GDM1 (cell line): ENCODE measurements at regions not wholly inside any gene's neighbourhood (a gene's known extent, or its start where the extent isn't known, plus 50 kb on each side); places are given as distances from the start of the nearest gene placed in this dataset.
"Not testable (repeated sequence)": the region's sequence is repeated elsewhere in the genome, so short reads cannot be mapped to it uniquely, and the experiment has no call there.

ENCODE experiments used
- DNase-seq: peaks from one replicate; lab custom pipeline; 2025; lab: John Stamatoyannopoulos, UW

DNA sequence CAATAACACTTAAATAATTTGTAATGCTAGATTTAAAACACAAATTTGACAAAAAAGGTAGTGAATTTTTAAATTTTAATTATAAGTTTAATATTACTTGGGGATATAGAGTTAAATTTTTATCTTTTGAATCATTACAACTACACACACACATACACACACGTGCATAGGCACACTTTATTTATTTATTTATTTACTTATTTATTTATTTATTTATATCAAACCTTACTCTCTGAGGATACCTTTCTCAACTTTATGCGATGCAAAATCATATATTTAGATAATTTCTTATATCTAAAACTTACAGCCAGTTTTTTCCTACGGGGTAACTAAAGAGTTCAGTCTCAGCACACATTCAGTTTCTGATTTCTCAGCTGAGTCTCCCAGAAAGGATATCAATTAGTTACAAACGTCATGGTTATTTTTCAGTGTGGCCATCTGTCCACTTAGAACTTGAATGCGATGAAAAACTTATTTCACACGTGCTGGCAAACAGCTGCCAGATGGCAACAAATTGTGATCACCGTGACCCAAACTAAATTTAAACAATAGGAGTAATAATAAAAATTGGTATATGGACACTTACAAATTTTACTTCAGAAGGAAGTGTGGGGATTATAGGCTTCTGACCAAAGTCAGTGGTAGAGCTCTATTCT is 683.1 kb upstream of the PRR20A start:
- DNase-seq, result no peak

DNA sequence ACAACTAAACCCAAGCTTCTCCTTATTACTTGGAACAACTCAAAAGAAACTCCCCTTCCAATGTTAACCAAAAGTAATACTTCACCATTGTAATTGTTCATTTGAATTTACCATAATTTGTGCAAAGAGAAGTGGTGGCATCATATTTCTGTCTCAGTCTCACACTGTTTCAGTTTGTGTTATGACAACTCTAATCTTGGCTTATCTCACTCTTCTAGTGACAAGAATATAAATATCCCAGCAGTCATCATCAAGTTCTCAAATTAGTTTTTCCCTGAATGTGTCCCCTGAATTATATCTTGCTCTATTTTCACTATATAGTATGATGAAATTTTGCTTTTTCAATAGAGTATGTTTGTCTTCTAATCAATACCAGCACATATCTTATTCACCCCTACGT is 681.4 kb upstream of the PRR20A start:
- no peak for DNase-seq

DNA sequence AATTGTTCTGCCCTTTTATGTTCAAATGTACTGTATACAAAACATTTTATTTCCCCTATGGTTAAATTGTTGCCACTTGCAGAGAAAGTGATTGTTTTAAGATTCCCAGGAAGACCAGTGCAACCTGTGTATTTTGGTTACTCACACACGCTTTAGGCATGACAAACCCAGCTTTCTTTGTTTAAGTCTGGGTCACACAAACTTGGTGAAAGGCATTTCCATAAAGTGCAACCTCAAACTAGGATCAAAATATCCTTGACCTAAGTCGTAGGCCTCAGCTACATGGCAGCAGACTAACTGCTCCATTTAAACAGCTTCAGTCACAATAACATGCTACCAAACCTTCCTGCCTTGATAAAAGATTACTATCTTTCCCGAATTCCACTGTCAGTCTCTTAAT is 639.0 kb upstream of the PRR20A start:
- no peak for DNase-seq

DNA sequence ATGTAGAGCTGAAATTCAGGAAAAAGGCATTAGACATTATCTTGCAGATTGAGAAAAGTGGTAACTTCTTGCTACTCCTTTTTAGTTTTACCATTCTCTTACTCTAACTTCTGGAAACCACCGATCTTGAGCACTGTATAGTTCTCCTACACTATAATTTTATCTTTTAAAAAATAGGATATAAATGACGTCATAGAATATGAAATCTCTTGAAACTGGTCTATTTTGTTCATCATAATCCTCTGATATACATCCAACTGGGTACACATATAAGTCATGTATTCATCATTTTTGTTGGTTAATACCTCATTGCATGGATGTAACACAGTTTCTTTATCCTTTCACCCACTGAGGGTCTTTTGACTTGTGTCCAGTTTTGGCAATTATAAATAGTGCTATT is 629.9 kb upstream of the PRR20A start:
- DNase-seq, result no peak

DNA sequence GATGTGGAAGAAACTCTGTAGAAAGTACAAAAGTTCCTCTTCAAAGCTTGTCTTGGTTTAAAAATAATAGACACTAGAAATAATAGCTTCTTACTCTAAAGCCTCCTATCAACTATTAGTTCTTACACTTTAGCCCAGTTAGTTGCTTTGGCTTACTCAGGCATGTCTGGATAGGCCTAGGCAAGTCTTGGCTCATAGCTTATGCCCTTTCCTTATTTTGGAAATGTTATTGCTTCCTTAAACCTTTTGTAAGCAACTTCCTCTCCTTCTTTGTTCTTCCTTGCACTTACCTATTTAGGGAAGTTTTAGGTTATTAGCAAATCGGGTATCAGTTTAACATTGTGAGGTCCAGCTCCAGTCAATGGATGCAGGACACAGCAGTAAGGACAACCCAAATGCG is 628.4 kb upstream of the PRR20A start:
- not testable (repeated sequence) for DNase-seq

DNA sequence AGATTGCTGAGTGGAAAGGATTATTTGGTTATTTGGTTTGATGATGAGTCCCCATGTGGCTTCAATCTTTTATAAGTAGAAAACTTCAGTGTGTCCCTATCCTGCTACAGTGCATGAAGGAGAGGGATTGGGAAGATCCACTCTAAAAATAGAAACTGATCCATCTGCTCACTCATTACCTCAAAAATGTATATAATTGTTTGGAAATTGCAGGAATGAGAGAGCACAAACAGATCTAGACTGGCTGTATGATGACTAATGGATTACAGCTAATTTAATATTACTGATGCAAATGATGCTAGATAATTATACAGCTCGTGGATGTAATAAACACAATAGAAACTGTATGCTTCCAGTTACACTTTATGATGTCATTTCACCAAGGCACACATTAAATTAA is 625.3 kb upstream of the PRR20A start:
- no peak for DNase-seq

DNA sequence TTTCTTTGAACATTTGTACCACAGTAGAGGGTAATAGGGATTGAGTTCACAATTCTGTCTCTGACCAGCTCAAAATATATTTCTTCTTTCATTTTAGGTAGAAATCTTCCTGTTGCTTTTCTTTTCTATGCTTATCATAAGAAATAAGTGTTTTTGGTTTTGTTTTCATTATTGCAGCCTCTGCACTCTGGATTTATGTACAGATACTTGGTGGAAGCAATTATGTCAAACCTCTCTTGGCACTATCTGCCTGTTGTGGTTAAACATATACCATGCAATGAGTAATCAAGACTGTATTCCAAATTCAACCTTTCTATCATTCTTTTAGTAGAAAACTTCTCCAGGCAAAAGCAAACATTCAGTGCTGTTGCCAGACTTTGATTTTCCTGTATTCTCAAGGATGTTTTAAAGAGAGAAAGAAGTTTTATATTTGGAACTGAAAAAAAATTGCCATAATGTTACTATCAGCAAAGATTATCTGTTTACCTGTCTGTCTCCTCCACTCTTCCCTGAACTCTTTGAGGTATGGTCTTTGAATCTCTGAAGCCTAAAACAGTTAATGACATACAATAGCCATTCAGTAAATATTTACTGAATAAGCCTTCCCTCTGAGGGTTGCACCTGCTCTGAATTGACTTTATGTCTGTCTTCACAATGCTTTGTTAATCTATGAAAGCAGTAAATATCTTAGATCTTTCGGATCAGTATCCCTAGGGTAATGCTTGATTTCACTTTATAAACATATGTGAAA is 612.5 kb upstream of the PRR20A start:
- DNase-seq, result no peak

DNA sequence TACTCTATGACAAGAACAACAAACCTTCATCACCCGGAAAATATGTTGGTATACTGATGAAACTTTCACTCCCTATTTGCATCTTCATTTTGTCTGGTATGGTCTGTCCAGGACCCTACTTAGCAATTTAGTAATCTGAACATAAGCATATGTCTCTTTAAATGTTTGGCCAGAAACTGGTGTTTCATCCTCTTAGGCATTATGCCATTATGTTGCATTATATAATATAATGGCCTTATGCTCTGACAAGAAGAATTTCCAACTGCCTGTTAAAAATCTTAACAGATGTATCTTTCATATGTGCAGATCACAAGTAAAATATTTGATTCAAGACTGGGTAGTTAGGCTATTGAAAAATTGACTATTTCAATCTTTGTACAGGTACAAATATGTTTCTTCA is 610.6 kb upstream of the PRR20A start:
- DNase-seq, result no peak

DNA sequence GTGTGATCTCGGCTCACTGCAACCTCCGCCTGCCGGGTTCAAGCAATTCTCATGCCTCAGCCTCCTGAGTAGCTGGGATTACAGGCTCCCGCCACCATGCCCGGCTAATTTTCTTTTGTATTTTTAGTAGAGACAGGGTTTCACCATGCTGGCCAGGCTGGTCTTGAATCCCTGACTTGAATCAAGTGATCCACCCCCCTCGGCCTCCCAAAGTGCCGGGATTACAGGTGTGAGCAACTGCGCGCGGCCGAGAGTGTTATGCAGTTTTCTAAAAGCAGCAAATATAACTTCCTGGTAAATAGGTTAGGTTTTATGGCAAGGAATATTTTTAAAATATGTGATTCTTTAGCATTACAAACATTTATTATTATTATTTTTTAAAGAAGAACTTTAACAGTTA is 592.8 kb upstream of the PRR20A start:
- DNase-seq, result not testable (repeated sequence)

DNA sequence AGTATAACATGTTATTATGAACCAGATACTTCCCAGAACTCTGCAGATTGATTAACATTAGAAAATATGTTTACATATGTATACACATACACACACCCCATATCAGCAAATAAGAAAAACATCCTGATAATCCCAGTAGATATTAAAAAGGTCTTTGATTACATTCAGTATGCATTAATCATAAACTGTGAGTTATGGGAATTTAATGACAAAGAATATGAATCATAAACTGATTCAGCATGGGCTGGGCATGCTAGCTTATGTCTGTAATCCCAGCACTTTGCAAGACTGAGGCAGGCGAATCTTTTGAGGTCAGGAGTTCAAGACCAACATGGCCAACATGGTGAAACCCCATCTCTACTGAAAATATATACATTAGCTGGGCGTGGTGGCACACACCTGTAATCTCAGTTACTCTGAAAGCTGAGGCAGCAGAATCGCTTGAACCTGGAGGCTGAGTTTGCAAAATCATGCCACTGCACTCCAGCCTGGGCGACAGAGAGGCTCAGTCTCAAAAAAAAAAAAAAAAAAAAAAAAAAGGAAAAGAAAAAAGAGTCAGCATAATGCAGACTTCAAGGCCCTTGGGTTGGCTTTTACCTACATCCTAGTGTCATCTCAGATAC is 581.9 kb upstream of the PRR20A start:
- no peak for DNase-seq

DNA sequence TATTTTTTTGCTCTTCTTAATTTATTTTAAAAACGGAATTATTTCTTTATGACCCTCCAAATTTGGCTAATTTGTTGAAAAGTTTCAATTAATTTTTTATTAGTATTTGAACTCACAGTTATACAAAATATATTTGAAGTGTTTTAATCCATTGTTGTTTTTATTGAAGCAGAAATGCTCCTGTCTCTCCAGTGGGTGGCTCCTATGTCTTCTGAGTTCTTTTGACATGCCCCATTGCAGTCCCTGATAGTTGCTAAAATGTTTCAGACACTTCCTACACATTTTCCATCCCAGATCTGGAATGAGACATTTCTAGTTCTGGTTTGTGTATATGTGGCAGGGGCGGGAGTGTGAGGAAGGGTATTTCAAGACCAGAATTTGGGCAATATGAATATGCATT is 579.4 kb upstream of the PRR20A start:
- DNase-seq, result no peak

DNA sequence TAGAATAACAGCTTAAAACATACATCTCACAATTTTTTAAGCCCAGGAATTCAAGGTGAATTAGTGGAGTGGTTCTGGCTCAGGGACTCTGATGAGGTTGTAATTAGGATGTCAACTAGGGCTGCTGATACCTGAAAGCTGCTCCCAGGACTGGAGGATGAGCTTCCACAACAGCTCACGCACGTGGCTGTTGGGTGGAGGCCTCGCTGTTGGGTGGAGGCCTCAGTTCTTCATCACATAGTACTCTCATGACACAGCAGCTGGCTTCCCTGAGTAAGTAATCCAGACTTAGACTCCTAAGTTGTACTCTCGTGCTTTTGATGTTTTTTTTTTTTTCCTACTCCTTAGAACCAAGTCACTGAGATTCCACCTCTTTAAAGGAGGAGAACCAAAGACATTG is 577.1 kb upstream of the PRR20A start:
- no peak for DNase-seq

DNA sequence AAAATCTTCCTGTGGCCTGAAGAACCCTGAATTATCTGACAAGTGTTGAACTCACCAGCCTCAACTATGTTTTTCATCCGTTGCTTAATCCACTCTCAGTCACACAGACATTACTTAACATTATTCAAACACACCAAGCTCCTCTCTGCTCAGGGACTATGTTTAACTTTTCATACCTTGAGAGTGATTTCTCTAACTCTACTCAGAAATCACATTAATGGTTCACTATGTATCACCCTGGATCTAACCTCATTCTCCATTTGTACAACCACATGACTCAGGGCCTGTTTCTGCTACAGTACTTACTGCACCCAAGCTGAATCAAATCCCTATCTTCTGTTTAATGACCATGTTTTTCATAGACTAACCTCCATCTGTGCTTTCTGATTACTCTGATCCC is 553.7 kb upstream of the PRR20A start:
- DNase-seq, result no peak

DNA sequence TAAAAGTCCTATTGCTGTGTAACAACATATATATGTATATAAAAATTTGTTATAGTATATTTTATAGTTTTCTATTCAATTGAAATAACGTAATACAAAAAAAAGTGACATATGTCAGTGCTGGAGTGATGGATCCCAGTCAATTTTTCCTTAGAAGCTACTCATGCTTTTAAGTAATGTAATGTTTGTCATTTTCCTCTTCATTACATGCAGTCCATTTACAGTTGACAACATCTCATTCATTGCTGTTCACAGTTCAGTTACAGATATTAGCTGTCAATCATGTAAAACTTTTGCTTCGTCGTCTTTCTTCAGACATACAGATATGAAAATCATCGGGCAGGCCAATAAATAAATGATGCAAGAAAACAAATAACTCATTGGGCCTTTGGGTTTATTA is 525.1 kb upstream of the PRR20A start:
- DNase-seq, result no peak

DNA sequence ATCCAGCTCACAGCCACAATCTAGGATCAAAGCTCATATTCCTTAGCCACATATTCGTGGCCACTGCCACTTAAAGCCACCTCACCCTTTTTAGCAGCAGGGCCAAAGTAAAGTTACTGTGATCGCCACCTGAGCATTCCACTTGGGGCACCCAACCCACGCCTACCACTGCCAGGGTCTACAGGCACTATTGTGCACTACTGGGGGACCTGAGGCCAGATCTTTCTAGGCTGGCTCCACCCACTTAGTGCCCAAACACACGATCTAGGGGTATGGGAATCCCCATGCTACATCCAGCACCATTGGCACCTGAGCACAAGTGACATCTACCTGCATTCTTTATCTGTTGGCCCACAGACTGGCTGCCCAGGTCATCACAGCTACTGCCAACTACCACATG is 517.9 kb upstream of the PRR20A start:
- DNase-seq, result no peak

DNA sequence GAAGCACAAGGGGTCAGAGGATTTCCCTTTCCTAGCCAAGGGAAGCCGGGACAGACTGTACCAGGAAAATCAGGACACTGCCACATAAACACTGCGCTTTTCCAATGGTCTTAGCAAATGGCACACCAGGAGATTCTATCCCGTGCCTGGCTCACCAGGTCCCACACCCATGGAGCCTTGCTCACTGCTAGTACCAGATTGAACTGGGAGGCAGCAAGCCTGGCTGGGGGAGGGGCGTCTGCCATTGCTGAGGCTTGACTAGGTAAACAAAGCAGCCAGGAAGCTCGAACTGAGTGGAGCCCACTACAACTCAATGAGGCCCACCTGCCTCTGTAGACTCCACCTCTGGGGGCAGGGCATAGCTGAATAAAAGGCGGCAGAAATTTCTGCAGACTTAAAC is 511.8 kb upstream of the PRR20A start:
- DNase-seq, result not testable (repeated sequence)

DNA sequence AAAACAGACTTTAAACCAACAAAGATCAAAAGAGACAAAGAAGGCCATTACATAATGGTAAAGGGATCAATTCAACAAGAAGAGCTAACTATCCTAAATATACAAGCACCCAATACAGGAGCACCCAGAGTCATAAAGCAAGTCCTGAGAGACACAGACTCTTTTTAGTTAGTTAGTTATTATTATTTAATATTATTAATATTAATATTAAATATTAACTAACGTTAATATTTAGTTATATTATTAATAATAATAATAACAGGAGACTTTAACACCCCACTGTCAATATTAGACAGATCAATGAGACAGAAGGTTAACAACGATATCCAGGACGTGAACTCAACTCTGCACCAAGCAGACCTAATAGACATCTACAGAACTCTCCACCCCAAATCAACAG is 509.7 kb upstream of the PRR20A start:
- DNase-seq, result not testable (repeated sequence)

DNA sequence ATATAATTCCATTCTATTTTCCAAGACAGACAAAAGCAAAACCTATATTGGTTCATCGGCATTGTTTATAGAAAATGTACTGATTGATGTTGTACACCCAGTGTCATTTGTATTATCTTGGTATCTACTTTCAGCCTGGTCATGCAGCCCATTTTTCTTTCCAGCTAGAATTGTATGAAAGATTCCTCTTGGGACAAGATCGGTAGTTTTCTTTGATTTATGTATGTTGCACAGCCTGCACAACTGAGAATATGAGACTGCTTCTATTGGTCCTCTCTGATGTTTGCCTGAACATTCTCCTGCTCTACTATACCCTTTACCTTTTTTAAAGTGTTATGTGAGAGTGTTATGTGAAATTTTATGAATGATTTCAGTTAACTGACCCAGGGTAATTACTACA is 487.7 kb upstream of the PRR20A start:
- DNase-seq, result no peak

DNA sequence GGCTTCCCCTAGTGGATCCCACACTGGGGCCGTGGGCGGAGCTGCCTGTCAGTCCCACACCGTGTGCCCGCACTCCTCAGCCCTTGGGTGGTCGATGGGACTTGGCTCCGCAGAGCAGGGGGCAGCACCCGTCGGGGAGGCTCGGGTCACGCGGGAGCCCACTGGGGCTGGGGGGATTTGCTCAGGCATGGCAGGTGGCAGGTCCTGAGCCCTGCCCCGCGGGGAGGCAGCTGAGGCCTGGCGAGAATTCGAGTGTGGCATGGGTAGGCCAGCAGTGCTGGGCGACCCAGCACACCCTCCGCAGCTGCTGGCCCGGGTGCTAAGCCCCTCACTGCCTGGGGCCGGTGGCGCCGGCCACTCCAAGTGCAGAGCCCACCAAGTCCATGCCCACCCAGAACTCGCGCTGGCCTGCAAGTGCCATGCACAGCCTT is 481.7 kb upstream of the PRR20A start:
- DNase-seq, result no peak

DNA sequence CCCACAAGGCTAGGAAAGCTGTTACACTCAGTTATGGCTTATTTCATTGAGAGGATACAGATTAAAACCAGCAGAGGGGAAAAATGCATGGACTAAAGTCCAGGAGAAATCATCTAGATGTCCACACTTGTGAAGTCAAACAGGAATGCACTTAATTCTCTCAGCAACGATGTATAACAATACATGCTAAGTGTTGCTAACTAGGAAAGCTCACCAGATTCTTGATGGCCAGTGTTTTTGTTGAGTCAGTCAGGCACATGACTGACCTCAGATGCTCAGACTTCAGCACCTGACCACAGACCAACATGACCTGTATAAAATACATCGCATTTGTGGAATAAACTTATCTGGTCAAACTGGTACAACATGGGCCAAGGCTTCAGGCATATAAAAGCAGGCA is 470.2 kb upstream of the PRR20A start:
- DNase-seq, result no peak

DNA sequence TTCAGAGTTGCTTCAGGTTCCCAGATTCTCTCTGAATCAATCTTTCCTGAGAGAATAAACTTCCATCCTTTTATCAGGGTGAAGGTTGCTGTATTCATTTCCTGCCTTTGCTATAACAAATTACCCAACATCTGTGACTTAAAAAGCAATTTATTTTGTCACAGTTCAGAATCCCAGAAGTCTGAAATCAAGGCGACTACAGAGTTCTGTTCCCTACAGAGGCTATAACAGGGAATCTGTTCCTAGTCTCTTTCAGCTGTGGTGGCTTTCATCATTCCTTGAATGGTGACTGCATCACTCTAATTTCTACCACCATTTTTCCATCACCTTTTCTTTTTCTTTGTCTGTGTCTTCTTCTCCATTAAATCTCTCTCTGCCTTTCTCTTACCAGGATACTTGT is 459.3 kb upstream of the PRR20A start:
- no peak for DNase-seq

DNA sequence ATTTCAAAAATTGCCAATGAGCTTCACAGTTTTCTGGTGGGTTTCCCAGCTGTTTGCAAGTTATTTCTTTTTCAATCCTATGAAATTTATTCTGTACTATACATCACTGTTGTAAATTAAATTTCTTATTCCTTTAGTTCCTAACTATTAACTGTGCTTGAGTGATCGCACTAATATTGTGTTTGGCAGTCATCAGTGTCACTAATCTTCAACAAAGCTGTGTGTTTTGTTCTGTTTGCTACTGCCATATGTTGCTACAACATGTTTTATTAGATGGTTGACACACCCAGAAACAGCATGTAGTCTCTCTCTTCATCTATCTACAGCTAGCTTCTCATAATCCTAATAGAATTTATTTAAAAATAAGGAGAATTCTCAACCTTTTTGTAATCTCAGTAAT is 453.6 kb upstream of the PRR20A start:
- DNase-seq, result no peak

DNA sequence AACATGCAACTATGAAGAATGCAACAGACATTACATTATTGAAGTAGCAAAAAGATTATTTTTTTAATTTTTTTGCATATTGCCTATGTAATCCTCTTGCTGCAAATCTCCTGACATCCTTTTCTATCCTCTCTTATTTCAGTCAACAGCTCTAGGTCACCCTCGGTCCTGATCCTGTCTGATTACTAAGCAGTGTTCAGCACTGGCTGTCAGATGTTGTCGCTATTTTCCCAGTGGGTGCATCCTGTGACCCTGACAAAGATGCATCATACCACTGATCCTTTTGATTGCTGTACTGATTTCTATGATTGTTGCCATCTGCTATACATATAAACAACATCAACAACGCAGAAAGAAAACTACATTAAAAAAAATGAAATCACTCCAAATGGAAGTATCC is 443.7 kb upstream of the PRR20A start:
- DNase-seq, result no peak

DNA sequence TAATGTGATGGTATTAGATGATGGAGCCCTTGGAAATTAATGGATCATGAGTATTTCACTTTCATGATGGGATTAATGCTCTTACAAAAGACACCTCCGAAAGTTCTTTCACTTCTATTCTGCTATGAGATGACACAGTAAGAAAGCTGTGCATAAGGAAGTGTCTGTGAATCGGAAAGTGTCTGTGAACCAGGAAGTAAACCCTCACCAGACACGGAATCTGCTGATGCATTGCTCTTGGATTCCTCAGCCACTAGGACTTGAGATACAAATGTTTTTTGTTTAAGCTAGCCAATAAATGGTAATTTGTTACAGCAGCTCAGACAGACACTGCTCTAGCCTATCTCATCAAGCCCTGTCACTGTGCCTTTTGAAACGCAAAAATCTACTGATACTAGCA is 440.4 kb upstream of the PRR20A start:
- no peak for DNase-seq
